Loucy (cell line): ENCODE measurements at regions not wholly inside any gene's neighbourhood (a gene's known extent, or its start where the extent isn't known, plus 50 kb on each side); places are given as distances from the start of the nearest gene placed in this dataset.

ENCODE experiments used
- EZH2phosphoT487 ChIP-seq: fragments of 200-600 bp; IDR thresholded peaks from 2 replicates; pipeline ENCODE4 v1.6.1; 2018; ENCODE audit warnings: antibody characterized with exemption, mild to moderate bottlenecking, moderate library complexity, borderline replicate concordance
- TF ChIP-seq, protein P1 (sequence below): fragments of 200-600 bp; sonication (generic); conservative IDR thresholded peaks from 2 replicates; pipeline ENCODE4 v1.5.1; 2014; ENCODE audit warnings: mild to moderate bottlenecking, antibody characterized with exemption, low read length

DNA sequence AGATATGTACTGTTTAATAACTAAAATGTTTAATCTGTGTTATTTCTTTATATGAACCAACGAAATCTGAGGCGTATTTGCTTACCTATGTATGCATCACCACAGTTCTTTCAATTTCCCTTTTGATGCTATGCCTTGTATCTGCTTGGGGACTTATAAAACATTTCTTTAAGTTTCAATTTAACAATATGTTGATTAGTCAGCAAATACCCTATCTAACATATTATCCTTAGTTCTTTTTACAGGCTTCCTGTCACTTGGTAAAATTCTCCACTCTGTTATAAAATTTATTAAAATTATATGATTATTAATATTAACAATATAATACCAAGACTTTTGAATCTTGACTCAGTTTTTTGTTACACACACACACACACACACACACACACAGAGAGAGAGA lies 174.3 kb downstream of the CPS1 start:
- TF ChIP-seq EZH2phosphoT487: no peak
- TF ChIP-seq, protein P1, sequence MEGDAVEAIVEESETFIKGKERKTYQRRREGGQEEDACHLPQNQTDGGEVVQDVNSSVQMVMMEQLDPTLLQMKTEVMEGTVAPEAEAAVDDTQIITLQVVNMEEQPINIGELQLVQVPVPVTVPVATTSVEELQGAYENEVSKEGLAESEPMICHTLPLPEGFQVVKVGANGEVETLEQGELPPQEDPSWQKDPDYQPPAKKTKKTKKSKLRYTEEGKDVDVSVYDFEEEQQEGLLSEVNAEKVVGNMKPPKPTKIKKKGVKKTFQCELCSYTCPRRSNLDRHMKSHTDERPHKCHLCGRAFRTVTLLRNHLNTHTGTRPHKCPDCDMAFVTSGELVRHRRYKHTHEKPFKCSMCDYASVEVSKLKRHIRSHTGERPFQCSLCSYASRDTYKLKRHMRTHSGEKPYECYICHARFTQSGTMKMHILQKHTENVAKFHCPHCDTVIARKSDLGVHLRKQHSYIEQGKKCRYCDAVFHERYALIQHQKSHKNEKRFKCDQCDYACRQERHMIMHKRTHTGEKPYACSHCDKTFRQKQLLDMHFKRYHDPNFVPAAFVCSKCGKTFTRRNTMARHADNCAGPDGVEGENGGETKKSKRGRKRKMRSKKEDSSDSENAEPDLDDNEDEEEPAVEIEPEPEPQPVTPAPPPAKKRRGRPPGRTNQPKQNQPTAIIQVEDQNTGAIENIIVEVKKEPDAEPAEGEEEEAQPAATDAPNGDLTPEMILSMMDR: no peak
